ENCODE measurements at regions not wholly inside any gene's neighbourhood (a gene's known extent, or its start where the extent isn't known, plus 50 kb on each side); places are given as distances from the start of the nearest gene placed in this dataset.
"Not testable (repeated sequence)": the region's sequence is repeated elsewhere in the genome, so short reads cannot be mapped to it uniquely, and the experiment has no call there.

DNA sequence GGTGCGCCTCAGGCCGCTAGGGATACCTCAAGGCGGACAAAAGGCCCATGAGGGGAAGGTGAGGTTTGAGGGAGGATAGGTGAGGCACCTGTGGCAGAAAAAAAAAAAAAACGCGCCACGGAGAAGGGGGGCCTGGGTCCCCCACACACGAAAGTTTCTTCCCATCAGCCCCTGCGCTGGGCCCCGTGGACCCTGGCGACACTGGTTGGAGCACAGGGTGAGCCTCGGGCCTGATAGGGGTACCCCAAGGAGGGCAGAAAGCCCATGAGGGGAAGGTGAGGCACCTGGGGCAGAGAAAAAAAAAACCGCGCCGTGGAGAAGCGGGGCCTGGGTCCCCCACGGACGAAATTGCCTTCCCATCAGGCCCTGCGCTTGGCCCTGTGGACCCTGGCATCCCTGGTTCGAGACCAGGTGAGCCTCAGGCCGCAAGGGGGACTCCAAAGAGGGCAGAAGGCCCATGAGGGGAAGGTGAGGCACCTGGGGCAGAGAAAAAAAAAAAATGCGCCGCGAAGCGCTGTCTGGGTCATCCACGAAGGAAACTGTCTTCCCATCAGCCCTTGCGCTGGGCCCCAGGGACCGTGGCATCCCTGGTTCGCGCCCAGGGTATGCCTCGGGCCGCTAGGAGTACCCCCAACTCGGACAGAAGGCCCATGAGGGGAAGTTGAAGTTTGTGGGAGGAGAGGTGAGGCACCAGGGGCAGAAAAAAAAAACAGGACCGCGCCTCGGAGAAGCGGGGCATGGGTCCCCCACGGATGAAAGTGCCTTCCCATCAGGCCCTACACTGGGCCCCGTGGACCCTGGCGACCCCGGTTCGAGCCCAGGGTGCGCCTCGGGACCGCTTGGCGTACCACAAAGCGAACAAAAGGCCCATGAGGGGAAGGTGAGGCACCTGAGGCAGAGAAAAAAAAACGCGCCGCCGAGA lies 226.2 kb downstream of the CCDC74A start:
- in situ Hi-C loops (cut with MboI; ENCODE audit: low sequenced_read_pairs in 4 of 4), result no loop called here
- Histone ChIP-seq H3K27me3 (no peaks in the 10 kb centered on the region), H3K27ac (no peak overlapping the region), H3K36me3 (no peaks in the 10 kb centered on the region), H3K9me3 (no peaks in the 10 kb centered on the region), H3K4me3 (no peak overlapping the region), H3K4me1 (no peaks in the 10 kb centered on the region)
- DNase-seq (no peak), ATAC-seq (no peak)
- no peak for TF ChIP-seq POLR2A (IDR thresholded peaks at IDR 0.05)
- TF ChIP-seq, protein P1, sequence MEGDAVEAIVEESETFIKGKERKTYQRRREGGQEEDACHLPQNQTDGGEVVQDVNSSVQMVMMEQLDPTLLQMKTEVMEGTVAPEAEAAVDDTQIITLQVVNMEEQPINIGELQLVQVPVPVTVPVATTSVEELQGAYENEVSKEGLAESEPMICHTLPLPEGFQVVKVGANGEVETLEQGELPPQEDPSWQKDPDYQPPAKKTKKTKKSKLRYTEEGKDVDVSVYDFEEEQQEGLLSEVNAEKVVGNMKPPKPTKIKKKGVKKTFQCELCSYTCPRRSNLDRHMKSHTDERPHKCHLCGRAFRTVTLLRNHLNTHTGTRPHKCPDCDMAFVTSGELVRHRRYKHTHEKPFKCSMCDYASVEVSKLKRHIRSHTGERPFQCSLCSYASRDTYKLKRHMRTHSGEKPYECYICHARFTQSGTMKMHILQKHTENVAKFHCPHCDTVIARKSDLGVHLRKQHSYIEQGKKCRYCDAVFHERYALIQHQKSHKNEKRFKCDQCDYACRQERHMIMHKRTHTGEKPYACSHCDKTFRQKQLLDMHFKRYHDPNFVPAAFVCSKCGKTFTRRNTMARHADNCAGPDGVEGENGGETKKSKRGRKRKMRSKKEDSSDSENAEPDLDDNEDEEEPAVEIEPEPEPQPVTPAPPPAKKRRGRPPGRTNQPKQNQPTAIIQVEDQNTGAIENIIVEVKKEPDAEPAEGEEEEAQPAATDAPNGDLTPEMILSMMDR (IDR thresholded peaks at IDR 0.05 in 4 of 5, conservative IDR thresholded peaks at IDR 0.05 in 1 of 5), result no peak
- intact Hi-C loops (cut with DNase I; ENCODE audit: low total_unique reads), result no loop called here

DNA sequence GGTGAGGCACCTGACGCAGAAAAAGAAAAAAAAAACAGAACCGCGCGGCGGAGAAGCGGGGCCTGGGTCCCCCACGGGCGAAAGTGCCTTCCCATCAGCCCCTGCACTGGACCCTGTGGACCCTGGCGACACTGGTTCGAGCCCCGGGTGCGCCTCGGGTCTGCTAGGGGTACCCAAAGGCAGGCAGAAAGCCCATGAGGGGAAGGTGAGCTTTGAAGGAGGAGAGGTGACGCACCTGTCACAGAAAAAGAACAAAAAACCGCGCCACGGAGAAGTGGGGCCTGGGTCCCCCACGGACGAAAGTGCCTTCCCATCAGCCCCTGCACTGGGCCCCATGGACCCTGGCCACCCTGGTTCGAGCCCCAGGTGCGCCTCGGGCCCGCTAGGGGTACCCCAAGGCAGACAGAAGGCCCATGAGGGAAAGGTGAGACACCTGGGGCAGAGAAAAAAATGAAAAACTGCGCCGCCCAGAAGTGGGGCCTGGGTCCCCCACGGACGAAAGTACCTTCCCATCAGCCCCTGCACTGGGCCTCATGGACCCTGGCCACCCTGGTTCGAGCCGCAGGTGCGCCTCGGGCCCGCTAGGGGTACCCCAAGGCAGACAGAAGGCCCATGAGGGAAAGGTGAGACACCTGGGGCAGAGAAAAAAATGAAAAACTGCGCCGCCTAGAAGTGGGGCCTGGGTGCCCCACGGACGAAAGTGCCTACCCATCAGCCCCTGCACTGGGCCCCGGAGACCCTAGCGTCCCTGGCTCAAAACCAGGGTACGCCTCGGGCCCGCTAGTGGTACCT lies 227.4 kb downstream of the CCDC74A start:
- no peaks in the 10 kb centered on the region for H3K27me3 ChIP-seq
- no peak for DNase-seq
- intact Hi-C loops (cut with DNase I; ENCODE audit: low total_unique reads) (no loop called here), in situ Hi-C loops (cut with MboI; ENCODE audit: low sequenced_read_pairs in 4 of 4) (no loop called here)
- no peak overlapping the region for H3K27ac ChIP-seq
- H3K36me3 ChIP-seq, result no peaks in the 10 kb centered on the region
- ATAC-seq, result no peak
- TF ChIP-seq, protein P1 (IDR thresholded peaks at IDR 0.05 in 4 of 5, conservative IDR thresholded peaks at IDR 0.05 in 1 of 5), result no peak
- TF ChIP-seq POLR2A (IDR thresholded peaks at IDR 0.05), result no peak
- H3K4me1 ChIP-seq, result no peaks in the 10 kb centered on the region
- H3K9me3 ChIP-seq, result no peaks in the 10 kb centered on the region
- no peak overlapping the region for H3K4me3 ChIP-seq

DNA sequence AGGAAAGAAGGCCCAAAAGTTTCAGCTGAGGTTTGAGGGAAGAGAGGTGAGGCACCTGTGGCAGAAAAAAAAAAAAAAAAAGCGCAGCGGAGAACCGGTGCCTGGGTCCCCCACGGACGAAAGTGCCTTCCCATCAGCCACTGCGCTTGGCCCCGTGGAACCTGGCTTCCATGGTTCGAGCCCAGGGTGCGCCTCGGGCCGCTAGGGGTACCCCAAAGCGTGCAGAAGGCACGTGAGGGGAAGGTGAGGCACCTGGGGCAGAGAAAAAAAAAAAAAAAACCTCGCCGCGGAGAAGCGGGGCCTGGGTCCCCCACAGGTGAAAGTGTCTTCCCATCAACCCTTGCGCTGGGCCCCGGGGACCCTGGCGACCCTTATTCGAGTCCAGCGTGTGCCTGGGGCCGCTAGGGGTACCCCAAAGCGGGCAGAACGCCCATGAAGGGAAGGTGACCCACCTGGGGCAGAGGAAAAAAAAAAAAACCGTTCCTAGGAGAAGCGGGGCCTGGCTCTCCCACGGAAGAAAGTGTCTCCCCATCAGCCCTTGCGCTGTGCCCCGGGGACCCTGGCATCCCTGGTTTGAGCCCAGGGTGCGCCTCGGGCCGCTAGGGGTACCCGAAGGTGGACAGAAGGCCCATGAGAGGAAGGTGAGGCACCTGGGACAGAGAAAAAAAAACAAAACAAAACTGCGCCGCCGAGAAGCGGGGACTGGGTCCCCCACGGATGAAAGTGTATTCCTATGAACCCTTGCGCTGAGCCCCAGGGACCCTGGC lies 228.6 kb downstream of the CCDC74A start:
- Histone ChIP-seq H3K4me3 (no peak overlapping the region), H3K4me1 (no peaks in the 10 kb centered on the region), H3K27ac (no peak overlapping the region), H3K9me3 (no peaks in the 10 kb centered on the region), H3K36me3 (no peaks in the 10 kb centered on the region), H3K27me3 (no peaks in the 10 kb centered on the region)
- in situ Hi-C loops (cut with MboI; ENCODE audit: low sequenced_read_pairs in 4 of 4) (no loop called here), intact Hi-C loops (cut with DNase I; ENCODE audit: low total_unique reads) (no loop called here)
- no peak for DNase-seq
- no peak for TF ChIP-seq POLR2A (IDR thresholded peaks at IDR 0.05)
- TF ChIP-seq, protein P1 (IDR thresholded peaks at IDR 0.05 in 4 of 5, conservative IDR thresholded peaks at IDR 0.05 in 1 of 5), result no peak
- ATAC-seq, result no peak

DNA sequence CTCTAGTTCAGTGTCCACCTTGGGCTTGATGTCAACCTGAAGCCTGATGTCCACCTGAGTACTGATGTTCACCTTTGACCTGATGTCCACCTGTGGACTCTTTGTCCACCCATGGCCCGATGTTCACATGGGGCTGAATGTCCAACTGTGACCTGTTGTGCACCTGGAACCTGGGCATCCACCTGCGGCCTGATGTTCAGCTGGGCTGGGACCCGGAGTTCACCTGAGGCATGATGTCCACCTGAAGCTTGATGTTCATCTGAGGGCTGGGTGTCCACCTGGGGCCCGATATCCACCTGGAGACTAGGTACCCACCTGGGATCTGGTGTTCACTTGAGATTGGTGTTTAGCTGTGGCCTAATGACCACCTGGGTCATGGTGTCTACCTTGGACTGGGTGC lies 231.3 kb downstream of the CCDC74A start:
- H3K27me3 ChIP-seq; H3K9me3 ChIP-seq; ATAC-seq; H3K27ac ChIP-seq; DNase-seq; intact Hi-C loops (cut with DNase I; ENCODE audit: low total_unique reads); H3K4me3 ChIP-seq; H3K4me1 ChIP-seq; H3K36me3 ChIP-seq; in situ Hi-C loops (cut with MboI; ENCODE audit: low sequenced_read_pairs in 4 of 4): not testable (repeated sequence)

DNA sequence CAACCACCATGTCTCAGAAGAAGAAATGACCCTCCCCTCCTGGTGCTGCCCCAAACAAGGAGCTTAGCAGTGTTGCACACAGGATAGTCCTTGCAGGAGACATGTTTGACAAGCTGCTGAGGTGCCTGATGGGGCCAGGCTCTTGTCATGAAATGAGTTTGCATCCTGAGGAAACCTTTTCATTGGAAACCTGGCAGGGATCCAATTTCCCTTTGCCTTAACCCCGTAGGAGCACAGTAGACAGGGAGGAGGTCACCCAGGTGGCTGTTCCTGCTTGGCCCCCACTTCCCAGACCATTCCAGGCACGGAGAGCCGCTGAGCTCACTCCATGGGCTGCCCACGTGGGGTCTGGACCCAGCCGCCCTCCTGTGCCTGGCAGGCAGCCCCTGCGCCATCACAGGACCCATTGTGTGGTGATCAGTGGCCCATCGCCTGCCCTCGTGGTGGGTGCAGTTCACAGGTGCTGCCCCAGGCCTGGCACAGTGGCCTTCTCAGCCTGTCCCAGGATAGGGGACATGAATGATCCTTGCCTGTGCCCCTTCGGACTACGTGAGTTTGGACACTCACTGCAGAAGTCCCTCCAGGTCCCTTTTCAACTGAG lies 247.4 kb downstream of the CCDC74A start:
- ATAC-seq; DNase-seq; H3K9me3 ChIP-seq; intact Hi-C loops (cut with DNase I; ENCODE audit: low total_unique reads); H3K27ac ChIP-seq; H3K36me3 ChIP-seq; H3K4me3 ChIP-seq; in situ Hi-C loops (cut with MboI; ENCODE audit: low sequenced_read_pairs in 4 of 4); H3K27me3 ChIP-seq; H3K4me1 ChIP-seq: not testable (repeated sequence)

DNA sequence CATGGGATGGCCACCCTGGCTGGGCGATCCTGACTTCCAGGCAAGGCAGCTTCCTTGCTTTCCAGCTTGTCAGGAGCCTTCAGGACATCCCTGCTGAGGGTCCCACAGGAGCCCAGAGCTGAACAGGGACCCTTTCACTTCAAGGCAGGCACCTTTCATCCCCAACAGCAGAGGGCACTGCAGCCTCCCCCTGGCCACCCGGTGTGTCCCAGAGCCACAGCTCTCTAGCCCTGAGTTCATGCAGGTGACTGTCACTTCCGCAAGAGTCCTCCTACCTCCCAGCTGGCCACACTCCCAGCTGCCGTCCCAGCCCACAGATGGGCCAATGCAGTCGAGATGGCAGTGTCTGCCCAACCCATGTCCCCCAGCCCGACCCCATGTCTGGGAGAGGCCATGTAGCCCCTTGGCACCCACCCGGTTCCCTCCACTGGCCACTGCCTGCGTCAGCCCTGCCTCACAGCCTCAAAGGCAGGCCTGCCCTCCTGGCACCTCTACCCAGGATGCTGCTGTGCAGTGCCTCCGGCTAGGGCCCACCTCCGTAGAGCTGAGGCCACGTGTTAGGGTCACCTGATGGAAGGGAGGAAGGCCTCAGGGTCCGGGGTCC lies 248.3 kb downstream of the CCDC74A start:
- H3K4me1 ChIP-seq; intact Hi-C loops (cut with DNase I; ENCODE audit: low total_unique reads); in situ Hi-C loops (cut with MboI; ENCODE audit: low sequenced_read_pairs in 4 of 4); H3K27ac ChIP-seq; H3K4me3 ChIP-seq; H3K27me3 ChIP-seq; ATAC-seq; H3K9me3 ChIP-seq; H3K36me3 ChIP-seq; DNase-seq: not testable (repeated sequence)

DNA sequence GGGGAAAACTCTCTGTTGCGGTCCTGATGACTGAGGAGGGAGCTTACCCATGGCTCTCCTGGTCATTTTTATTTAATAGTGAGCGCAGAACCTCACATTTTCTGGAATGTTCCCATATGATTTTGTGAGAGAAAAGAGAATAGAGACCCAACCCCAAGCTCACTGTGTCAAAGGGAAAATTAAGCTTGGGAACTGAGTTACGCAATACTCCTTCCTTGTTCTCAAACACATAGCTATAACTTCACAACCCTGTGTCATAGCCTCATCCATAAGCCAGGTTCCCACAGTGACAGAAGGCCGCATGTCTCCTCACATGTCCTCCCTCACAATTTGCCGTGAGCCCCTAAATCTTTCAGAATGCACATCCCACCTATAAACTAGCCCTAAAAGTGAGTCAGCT lies 252.8 kb downstream of the CCDC74A start:
- H3K27ac ChIP-seq; intact Hi-C loops (cut with DNase I; ENCODE audit: low total_unique reads); H3K27me3 ChIP-seq; ATAC-seq; H3K36me3 ChIP-seq; DNase-seq; H3K4me3 ChIP-seq; in situ Hi-C loops (cut with MboI; ENCODE audit: low sequenced_read_pairs in 4 of 4); H3K4me1 ChIP-seq; H3K9me3 ChIP-seq: not testable (repeated sequence)
